NCI-H2196 treated with DMSO at 0.1 percent for 48 hours (cell line): ENCODE measurements at regions not wholly inside any gene's neighbourhood (a gene's known extent, or its start where the extent isn't known, plus 50 kb on each side); places are given as distances from the start of the nearest gene placed in this dataset.

ENCODE experiments used
- DNase-seq: peaks from one replicate; lab custom pipeline; 2025; ENCODE audit not compliant: unreplicated experiment; lab: John Stamatoyannopoulos, UW

DNA sequence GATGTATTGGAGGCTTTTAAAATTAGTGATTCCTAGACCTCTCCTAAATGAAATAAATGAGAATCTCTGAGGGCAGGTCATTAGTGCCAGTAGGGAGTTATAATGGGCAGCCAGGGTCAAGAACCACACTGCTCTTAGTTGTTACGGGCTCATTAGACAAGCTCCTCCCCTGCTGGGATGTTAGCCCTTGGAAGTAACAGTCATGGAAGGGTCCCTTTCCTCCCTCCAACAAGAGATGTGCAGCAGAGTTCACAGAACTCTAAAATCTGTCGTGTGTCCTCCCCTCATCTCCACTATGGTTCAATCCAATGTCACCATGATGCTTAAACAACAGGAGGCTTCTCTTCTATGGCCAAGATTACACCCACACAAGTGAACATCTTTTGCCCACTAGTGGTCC lies 419.5 kb downstream of the INSC start:
- no peak for DNase-seq

DNA sequence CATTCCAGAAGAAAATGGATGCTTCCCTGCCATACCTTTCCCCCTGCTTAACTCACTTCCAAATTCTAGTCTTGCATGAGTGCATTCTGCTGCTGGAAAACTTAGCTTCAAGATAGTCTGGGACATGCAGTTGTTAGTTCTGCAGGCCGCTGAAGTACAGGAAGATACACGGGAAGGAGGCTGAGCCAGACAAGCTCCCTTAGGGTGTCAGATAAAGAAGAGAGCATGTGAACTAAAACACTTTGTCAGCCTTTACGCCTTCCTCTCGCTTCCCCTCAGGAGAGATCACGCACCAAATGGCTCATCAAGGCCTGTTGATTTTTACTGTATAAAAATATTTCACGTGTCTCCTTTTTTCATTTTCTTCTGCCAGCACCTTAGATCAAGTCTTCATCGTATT lies 420.7 kb downstream of the INSC start:
- DNase-seq, result no peak

DNA sequence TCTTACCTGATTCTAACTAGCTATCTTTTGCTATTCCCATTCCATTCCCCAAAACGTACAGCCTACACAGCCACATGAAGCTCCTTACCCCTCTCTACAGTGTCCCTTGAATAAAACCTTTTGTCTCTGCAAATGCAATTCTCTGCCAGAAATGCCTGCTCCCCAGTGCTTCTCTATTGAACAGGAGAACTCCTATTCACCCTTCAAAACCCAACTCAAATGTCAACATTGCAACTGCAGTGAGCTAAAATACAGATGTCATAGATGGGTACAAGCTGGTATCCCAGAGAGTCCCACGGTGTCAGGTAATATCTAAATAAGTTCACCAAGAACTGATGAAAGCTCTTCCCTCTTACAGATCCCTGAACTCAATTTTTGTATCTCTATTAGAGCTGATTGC lies 421.7 kb downstream of the INSC start:
- DNase-seq, result no peak

DNA sequence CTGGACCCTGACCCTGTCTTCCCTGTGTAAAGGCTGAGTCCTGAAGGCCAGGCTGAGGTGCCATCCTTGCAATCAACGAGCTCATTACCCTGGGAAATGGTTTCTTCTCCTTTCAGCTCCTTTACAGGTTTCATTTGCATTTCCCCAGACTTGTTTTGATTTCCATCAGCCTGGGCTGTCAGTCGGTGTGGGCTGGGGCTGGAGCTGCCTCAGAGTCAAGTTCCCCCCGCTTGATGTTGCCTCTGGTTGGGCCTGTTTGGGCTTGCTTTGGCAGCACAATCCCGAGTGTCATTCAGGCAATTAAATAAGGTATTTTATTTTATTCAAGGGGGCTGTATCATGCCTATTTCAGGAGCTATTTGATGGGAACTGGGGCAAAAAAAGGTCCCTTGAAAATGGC lies 424.9 kb downstream of the INSC start:
- DNase-seq, result no peak

DNA sequence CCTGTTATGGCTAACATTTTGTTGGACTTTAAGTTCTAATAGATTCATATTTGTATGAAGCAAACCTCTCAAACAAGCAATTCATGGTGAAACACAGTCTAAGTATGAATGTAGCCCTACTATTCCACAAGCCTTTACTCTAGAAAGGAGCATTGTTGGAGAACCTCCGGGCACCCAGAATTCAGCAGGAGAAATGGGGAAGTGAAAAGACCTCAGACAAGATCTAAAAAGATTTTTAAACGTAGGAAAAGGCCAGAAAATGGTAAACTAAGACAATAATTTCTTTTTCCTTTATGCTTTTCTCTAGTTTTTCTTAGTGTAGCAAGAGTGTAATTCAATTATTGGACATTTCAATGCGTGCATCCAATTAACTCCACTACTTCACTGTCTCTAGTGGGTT lies 426.4 kb downstream of the INSC start:
- DNase-seq, result no peak

DNA sequence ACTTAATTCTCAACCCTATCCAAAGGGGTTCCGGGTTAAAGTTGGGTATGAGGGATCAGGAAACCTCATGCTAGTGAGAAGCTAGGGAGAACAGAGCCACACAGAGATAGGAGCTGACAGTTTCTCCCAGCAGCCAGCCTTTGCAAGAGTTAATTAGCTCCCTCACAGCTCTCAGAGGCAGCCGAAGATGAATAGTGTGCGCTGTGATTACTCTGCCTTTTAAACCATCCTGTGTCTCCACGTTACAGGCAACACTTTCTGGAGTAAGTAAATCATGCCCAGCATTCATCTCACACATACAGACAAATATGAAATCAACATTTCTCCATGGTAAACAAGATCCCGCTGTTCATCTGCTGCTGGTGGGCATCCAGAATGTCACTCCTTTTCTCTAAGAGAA lies 429.6 kb downstream of the INSC start:
- no peak for DNase-seq

GRCh38 chr11:15547685-15548084 lies 433.0 kb downstream of the INSC start:
- no peak for DNase-seq

- DNase-seq, result no peak
Observed at GRCh38 chr11:15551901-15552851, 437.5 kb downstream of the INSC start.

DNA sequence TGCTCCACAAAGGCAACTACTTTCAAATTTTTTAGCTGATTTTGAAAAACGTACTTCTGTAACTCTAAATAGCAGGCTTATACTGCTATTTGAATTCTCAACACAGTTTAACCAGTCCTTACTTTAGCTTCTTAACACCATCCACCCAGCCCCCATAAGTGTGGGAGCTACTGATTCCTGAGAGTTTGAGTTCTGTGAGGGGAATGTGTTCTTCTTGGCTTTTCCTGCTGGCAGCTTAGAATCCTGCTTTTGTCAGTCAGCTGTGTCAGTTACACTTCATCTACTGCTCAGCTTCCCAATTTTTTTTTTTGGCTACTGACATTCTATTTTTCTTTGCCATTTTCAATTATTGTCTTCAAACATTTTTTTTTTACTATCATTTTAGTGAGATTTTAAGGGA lies 440.4 kb downstream of the INSC start:
- DNase-seq, result no peak

DNA sequence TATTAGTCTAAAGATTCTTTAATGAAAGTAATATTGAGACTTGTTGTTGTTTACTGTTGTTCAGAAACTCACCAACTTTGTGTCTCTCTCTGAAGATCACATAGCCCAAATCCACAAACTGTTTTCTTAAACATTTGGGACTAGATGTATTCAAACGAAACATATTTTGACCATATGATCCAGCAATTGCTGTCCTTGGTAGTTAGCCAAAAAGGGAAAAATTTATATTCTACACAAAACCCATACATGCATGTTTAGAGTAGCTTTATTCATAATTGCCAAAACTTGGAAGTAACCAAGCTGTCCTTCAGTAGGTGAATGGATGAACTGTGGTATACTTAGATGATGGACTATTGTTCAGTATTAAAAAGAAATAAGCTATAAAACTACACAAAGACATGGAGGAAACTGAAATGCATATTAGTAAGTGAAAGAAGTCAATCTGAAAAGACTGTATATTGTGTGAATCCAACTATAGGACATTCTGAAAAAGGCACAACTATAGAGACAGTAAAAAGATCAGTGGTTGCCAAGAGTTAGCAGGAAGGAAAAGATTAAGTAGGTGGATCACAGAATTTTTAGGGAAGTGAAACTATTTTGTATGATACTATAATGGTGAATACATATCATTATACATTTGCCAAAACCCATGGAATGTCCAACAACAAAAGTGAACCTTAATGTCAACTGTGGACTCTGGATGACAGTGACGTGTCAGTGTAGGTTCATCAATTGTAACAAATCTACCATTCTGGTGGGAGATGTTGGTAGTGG lies 442.9 kb downstream of the INSC start:
- no peak for DNase-seq

GRCh38 chr11:15558513-15559181 lies 443.9 kb downstream of the INSC start:
- DNase-seq, result no peak

GRCh38 chr11:15560689-15561467 lies 446.2 kb downstream of the INSC start:
- DNase-seq, result no peak

DNA sequence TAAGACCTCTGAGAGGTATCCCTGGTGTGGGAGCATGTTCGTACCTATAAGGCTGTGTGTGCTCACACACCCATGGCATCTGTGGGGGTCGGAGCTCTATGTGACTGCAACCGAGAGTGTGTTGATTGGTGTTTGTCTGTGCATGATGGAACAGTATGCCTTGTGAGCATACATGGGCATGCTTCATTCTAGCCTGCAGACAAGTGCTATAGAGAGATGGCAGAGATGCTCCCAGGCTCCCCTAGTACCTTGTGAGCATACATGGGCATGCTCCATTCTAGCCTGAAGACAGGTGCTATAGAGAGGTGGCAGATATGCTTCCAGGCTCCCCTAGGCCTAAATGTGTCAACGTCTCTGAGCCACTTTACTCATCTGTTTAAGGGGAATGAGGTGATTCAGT lies 447.5 kb downstream of the INSC start:
- no peak for DNase-seq

GRCh38 chr11:15563054-15563453 lies 448.3 kb downstream of the INSC start:
- no peak for DNase-seq

DNA sequence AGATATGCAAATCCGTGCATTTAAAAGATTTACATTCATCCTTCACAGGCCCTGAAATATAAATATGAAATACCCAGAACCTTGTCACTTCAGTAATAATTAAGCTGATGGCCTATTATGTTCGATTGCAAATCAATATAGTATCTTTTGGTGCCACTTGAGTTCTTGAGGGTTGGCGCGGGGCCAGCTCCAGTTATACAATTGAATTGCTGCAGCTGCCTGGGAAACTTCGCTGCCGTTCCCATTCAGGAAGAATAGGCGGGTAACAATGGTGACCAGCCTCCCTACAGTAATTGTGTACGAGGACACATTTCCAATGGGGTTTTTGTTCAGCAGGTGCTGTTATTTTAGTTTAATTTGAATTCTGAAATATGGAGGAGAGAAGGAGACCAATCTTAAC lies 451.2 kb downstream of the INSC start:
- no peak for DNase-seq

- no peak for DNase-seq
Observed at GRCh38 chr11:15568440-15568839, 453.7 kb downstream of the INSC start.

DNA sequence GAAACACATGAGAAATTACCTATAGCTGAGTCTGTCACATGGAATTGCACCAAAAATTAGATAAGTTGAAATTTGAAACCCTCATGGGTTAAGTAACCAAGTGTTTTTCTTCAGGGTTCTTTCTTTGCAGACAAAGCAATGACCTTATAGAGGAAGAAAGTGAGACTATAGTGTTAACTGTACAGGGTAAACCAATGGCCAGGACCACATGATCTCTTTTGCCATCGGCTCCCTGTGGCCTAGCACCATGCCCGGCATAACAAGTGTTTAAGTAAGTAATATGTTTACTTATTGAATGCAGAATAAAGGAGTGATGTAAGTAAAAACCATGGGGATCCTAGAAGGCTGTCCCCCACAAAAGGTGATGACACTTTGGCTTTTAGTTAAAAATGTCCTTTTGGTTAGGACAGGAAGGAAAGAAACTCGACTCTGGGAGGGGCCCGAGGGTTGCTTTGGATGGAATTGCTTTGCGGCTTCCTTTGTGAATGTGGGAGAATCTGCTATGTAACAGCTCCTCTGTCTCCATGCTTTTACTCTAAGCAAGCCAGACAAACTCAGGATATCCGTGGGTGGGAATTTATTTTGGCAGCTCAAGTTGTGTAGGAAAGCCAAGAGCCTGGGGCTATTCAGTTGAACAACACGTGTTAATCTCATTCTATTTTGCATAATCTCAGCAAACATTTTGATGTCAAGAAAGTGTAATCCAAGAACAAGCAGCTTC lies 454.7 kb downstream of the INSC start:
- no peak for DNase-seq

- DNase-seq, result no peak
Observed at GRCh38 chr11:15575409-15575808, 460.7 kb downstream of the INSC start.

- DNase-seq, result no peak
Observed at GRCh38 chr11:15576769-15577168, 462.0 kb downstream of the INSC start.

DNA sequence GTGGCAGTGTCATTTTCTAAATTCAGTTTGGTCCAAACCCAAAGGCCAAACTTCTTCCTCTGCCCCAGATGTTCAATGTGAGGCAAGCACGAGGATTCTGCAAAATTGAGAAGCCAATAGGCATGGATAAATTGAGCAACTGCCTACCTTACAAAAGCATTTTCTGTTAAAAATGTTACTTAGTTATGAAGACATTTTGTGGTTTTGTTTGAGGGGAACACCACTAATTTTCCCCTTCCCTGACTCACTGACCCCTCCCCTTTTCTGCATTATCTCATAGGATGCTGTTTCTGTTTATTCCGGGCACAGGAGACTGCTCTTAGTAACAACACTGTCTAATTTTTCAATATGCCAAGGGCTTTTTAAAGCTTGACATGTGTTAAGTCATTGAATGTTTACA lies 462.8 kb downstream of the INSC start:
- no peak for DNase-seq
